Umbilical cord (tissue), 1 donor: ENCODE measurements at regions not wholly inside any gene's neighbourhood (a gene's known extent, or its start where the extent isn't known, plus 50 kb on each side); places are given as distances from the start of the nearest gene placed in this dataset.
"Not testable (repeated sequence)": the region's sequence is repeated elsewhere in the genome, so short reads cannot be mapped to it uniquely, and the experiment has no call there.

ENCODE experiments used
- DNase-seq: peaks from one replicate; pipeline ENCODE4 v3.0.0-alpha.2; 2015; ENCODE audit warnings: low spot score

DNA sequence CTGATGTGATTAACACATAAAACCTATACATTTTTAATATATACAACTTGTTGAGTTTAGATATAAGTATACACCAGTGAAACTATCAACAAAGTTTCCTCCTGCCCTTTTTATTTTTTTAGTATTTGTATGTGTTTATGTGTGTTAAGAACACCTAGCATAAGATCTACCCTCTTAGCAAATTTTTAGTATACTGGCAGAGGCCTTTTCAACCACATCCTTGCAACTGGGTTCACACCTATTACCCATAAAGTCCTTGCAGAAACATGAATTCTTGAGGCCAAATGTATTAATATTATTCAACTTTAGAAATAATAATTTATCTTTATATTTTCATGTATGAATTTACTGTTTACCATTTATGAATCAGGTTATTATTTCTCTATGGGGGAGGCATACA, 119.7 kb upstream of the CRIM1 start:
- DNase-seq = no peak

GRCh38 chr2:36235426-36235825, 120.2 kb upstream of the CRIM1 start:
- no peak for DNase-seq

- DNase-seq = no peak
Observed at GRCh38 chr2:36223259-36223658, 132.3 kb upstream of the CRIM1 start.

DNA sequence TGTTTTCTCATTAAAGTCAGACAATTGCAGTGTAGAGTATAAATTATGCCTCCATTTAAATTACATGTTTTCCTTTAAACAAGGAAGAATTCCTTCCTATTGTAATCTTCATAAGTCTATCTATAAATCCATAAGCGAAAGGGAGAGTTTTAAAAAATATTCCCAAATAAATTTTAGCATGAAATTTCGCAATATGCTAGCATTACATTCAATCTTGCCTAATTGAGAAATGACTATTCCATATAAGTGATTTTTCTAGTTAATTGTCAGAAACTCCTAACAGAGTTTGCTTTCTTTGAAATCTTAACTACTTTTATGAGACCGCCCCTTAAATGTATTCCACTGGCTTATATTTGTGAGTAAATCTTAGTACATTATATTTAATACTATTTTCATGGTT, 133.1 kb upstream of the CRIM1 start:
- no peak for DNase-seq

- peak; percentile 41 for DNase-seq
Observed at GRCh38 chr2:36214691-36215090, 140.9 kb upstream of the CRIM1 start.

DNA sequence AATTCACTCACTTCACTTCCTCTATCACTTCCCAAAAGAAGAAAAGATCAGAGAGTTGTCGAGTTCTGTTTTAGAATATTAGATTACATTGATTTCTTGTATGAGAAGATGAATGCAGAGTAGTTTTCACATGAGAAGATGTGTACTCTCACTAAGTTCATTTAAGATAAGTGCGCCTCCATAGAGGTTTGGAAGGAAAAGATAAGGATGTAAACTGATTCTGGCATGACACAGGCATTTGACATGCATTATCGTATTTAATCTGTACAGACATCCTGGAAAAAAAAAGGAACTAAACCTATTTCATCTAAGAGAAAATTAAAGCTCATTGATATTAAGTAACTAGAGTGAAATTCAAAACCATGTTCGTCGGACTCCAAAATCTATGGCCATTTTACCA, 152.2 kb upstream of the CRIM1 start:
- no peak for DNase-seq

- no peak for DNase-seq
Observed at GRCh38 chr2:36197181-36197971, 158.2 kb upstream of the CRIM1 start.

DNA sequence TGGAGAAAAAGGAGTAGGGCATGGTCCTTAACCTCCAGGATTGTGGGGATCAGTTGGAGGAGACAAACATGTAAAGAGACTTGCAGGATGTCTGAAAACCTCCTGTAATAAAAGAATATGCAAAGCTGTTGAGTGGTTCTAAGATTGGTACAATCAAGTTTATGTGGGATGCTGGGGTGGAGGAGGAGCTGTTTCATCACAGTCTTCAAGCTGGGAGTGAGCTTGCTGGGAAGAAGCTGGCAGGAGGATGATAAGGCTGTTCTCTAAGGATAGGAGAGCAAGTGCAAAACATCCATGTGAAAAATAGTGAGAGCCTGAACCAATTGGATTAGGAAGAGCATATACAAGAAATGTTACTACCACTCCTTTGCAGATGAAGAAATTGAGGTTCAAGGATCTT, 161.9 kb upstream of the CRIM1 start:
- no peak for DNase-seq

DNA sequence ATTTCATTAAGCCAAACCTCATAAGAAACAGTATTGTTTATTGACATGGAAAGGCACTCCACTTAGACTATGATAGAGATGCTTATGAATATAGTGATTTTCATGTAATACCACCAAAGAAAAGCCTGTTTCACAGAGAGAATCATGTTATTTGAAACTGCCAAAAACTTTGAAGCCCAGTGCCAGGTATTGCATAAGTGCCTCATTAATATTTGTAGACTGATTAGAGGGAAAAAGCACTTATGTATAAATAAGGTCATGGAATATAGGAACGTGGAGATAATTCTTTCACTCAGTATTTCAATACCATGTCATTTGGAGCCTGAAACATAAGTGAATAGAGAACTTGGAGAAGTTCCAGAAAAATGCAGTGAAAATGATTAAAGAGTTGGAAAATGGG, 162.6 kb upstream of the CRIM1 start:
- DNase-seq = no peak

DNA sequence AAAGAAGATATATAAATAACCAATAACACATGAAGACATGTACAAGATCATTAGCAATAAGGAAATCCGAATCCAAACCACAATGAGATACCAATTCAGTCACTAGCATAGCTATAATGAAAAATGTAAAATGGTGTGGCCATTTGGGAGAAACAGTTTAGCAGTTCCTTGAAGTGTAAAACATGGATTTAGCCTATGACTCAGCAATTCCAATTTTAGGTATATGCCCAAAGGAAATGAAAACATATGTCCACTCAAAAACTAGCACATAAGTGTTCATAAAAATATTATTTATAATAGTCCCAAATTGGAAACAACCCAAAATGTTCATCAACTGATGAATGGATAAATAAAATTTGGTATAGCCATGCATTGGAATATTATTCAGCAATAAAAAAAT, 165.5 kb upstream of the CRIM1 start:
- DNase-seq = no peak

DNA sequence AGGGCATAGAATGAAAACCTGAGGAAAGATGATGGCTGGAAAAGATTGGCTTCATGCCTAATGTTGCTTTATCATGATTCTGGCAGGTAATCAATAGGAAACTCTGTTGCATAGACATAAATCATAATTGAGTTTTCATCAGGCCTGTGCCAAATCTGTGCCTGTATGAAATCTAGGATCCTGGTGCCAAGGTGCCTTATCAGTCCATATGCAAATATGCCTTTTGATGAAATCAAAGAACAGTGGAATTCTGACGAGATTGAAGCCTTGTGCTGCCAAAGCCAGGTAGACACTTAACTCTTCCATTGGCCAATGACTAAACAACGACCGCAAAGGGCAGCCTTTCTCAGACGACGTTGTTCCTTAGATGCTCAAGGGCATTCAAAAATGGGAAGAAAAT, 170.0 kb upstream of the CRIM1 start:
- DNase-seq = no peak

- no peak for DNase-seq
Observed at GRCh38 chr2:36184848-36185247, 170.7 kb upstream of the CRIM1 start.

DNA sequence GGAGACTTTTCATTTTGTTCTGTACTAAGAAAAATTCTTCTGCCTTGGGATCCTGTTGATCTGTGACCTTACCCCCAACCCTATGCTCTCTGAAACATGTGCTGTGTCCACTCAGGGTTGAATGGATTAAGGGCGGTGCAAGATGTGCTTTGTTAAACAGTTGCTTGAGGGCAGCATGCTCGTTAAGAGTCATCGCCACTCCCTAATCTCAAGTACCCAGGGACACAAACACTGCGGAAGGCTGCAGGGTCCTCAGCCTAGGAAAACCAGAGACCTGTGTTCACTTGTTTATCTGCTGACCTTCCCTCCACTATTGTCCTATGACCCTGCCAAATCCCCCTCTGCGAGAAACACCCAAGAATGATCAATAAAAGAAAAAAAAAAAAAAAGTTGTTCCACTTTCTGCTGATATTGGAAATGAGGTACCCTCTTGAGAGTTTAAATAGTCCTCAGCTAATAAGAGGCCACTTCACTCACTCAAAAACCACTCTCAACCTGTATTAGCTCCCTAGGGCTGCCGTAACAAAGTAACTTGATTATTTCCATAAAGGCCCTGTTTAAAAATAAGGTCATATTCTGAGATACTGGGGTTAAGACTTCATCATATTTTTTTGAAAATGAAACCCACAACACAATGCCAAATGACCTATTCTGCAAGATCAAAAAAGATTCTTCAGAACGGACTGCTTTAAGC, 174.6 kb upstream of the CRIM1 start:
- not testable (repeated sequence) for DNase-seq

DNA sequence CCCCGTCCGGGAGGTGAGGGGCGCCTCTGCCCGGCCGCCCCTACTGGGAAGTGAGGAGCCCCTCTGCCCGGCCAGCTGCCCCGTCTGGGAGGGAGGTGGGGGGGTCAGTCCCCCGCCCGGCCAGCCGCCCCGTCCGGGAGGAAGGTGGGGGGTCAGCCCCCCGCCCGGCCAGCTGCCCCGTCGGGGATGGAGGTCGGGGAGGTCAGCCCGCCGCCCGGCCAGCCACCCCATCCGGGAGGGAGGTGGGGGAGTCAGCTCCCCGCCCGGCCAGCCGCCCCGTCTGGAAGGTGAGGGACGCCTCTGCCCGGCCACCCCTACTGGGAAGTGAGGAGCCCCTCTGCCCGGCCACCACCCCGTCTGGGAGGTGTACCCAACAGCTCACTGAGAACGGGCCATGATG, 175.3 kb upstream of the CRIM1 start:
- DNase-seq = not testable (repeated sequence)

GRCh38 chr2:36179668-36180269, 175.8 kb upstream of the CRIM1 start:
- DNase-seq = not testable (repeated sequence)

- no peak for DNase-seq
Observed at GRCh38 chr2:36178384-36178783, 177.2 kb upstream of the CRIM1 start.

- DNase-seq = no peak
Observed at GRCh38 chr2:36177282-36177681, 178.3 kb upstream of the CRIM1 start.

DNA sequence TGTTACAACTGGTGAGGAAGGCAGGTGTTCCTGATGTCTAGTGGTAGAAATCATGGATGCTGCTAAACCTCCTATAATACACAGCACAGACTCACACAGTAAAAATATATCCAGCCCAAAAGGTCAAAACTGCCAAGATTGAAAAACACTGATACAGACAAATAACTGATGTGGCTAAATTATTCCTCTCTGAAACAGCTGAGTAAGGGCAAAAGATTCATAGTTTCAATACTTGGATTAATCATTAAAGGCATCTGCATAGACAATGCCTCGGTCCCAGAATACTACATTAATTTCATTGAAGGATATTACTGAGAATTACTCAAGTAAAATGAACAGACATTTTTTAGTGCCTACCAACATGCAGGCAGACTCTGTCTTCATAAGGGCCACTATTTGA, 180.7 kb upstream of the CRIM1 start:
- DNase-seq = no peak

DNA sequence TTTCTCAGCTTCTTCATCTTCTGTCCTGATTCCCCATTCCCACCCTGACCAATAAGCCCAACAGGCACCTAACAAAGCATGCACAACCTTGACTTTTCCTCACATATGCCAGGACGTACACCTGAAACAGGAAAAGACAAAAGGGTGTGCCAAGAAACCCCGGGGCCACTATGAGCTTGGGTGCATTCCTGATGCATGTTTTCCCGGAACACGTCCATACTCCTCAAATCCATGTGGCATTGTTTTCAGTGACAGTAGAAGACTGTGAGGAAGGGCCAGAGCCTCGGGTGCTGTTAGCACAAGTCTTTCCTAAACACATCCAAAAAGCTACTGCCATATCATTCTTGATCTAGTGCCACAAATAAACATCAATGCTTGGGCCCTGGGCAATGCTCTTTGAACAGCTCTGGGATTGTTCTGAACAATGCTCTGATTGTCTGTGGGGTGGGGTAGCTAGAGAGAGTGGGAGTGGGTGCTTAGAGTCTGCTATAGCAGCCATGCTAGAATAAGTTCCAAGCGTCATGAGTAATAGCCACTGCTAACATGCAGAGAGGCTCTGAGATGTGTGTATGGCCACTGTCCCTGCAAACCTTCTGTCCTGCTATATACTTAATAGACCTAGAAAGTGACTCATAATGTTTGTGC, 181.7 kb upstream of the CRIM1 start:
- no peak for DNase-seq

GRCh38 chr2:36172824-36173223, 182.8 kb upstream of the CRIM1 start:
- no peak for DNase-seq

DNA sequence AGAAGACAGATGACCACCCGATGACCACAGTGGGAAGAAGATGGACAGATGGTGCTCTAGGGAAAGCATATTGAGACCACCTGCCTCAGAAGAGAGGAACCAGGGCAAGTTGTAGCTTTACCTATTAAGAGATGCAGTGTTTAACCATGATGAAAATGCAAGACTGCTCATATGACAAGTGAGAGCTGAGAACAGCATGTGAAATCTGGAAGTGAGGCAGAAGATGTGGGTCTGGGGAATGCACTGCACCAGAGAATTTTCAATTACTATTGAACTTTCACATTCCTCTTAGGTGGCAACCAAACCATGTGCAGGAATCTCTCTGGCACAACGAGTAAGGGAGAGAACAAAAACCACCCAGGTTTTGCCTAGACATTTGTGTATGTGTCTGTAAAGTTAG, 184.8 kb upstream of the CRIM1 start:
- DNase-seq = no peak

- DNase-seq = no peak
Observed at GRCh38 chr2:36169843-36170242, 185.7 kb upstream of the CRIM1 start.
